ENCODE measurements at regions not wholly inside any gene's neighbourhood (a gene's known extent, or its start where the extent isn't known, plus 50 kb on each side); places are given as distances from the start of the nearest gene placed in this dataset.
"Not testable (repeated sequence)": the region's sequence is repeated elsewhere in the genome, so short reads cannot be mapped to it uniquely, and the experiment has no call there.

- DNase-seq (ENCODE audit: low spot score) = no peak
Measured at GRCh38 chr12:42919691-42920090, 330.1 kb upstream of the PRICKLE1 start.

DNA sequence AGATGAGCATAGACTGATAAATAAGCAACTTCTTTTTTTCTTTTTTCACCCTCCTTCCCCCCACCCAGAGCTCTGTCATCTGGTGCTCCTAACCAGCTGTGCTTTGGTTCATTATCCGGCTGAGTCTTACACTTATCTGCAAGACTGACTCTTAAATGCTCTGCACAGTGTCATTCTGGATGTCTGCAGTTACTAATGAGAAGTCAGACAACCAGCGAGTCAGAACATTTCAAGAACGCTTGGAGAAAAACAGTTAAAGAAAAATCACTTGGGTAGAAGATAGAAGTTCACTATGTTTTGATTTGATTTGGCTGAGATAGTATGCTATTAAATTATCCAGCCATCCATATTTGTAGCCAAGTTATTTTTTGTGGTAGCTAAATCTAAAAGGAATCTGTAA is 328.9 kb upstream of the PRICKLE1 start:
- no peak for DNase-seq (ENCODE audit: low spot score)

- no peak for DNase-seq (ENCODE audit: low spot score)
Measured at GRCh38 chr12:42916143-42916542, 326.6 kb upstream of the PRICKLE1 start.

DNA sequence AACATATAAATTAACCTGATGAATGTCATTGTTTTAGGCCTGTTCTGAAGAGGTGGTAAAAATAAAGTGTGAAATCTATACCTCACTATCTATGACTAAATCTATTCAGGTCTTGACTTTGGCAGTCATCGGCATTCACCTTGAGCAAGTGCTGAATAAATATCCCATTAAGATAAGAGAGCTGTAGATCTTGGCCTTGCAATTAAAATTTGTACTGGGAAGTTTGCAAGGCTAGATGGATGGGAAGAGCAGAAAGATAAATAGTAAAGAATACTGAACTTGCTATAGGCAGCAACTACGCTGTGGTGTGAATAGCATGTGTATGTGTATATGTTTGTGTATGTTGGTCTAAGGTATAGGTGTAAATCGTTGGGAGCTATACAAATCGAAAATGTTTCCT is 325.9 kb upstream of the PRICKLE1 start:
- no peak for DNase-seq (ENCODE audit: low spot score)

DNA sequence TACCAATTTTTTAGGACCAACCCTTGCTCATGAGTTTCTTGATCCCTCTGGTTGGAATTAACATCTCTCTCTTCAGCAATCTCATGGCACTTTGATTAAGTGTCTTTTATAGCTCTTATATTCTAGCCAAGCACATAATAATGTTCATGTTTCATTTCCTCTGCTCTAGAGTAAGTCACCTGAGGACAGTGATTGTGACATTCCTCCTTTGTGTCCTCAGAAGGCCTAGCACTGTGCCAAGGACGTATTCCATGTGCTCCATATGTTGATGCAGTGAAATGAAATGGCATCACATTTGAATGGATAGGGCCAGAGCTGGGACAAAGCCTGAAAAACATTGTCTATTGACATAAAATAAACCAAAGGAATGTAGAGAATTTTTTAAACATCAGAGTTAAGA is 322.8 kb upstream of the PRICKLE1 start:
- DNase-seq (ENCODE audit: low spot score) = no peak

GRCh38 chr12:42910656-42911055 is 321.1 kb upstream of the PRICKLE1 start:
- no peak for DNase-seq (ENCODE audit: low spot score)

DNA sequence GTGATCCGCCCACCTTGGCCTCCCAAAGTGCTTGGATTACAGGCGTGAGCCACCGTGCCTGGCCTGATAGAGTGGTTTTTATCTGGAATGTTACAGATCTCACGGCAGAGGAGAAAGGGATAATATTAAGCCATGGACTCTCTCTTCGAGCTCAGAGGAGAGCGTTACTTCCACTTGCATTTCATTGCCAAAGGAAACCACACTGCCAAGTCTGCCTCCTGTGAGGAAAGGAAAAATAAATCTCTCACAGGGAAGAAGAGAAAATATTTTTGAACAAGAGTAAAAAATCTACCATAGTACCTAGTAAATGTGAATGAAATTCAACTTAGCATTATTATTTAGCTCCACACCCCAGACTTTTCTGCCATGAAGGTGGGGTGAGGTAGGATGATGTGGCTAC is 319.2 kb upstream of the PRICKLE1 start:
- no peak for DNase-seq (ENCODE audit: low spot score)

GRCh38 chr12:42906801-42907200 is 317.3 kb upstream of the PRICKLE1 start:
- not testable (repeated sequence) for DNase-seq (ENCODE audit: low spot score)

DNA sequence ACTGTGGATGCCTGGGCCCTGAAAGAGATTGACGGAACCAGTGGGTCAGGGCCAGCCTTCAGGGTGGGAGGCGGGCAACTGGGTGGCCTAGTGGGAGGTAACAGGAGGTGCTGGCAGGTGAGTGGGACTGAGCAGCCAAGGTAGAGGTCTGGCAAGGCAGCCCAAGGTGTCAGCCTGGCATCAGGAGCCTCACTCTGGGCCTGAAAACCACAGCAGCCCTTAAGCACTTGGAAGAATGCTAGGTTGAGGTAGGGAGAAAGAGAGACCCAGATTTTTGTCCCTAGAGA is 315.8 kb upstream of the PRICKLE1 start:
- DNase-seq (ENCODE audit: low spot score) = no peak

DNA sequence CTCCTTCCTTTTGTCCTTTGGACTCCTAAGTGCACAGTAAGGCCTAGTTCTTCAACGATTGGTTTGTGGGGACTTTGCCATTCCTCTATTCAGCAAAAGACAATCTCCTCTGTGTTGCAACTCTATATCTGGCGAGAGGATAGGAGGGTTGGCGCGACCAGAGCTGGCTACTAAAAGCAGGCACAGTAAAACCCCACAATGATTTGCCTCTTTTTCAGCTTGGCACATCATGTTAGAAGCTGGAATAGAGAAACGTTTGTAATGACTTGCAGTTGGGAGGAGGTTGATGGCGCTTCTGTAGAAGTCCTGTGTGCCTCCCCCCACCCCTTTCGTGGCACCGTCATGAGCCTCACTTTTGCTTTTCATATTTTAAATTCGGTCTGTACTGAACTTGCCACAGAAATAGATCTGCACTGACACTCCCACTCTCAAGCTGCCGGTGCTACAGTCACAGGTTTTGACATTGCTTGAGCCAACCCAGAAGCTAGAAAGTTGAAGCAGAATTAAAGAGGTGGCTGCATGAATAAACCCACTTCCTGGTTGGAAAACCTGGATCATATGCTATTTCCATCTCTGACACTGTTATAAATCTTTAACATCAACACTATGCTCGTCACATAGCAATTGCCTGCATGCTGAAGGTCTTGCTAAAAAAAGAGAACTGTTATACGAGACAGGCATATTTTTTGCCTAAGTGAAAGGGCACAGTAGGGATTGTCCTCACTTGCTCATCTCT is 315.3 kb upstream of the PRICKLE1 start:
- no peak for DNase-seq (ENCODE audit: low spot score)

GRCh38 chr12:42903736-42904135 is 314.2 kb upstream of the PRICKLE1 start:
- DNase-seq (ENCODE audit: low spot score) = no peak

GRCh38 chr12:42902001-42902400 is 312.5 kb upstream of the PRICKLE1 start:
- no peak for DNase-seq (ENCODE audit: low spot score)

DNA sequence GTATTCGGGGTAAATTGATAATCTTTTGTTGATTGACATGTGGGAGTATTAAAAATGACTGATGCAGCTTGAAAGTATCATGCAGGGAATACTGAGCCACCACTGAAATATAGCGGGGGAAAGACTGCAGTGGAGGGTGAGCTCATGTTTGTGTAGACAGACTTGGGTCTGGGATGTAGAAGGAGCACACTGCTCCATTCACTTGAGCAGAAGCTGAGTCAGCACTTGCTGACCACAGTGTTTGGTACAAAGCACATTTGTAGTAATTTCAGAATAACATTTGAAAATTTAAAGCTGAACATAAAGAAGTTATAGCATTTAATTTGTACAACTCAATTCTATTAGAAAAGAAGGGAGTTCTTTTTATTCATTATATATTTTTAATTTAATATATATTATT is 304.3 kb upstream of the PRICKLE1 start:
- DNase-seq (ENCODE audit: low spot score) = no peak

GRCh38 chr12:42892702-42893551 is 303.4 kb upstream of the PRICKLE1 start:
- no peak for DNase-seq (ENCODE audit: low spot score)

GRCh38 chr12:42887657-42888056 is 298.1 kb upstream of the PRICKLE1 start:
- DNase-seq (ENCODE audit: low spot score) = no peak

DNA sequence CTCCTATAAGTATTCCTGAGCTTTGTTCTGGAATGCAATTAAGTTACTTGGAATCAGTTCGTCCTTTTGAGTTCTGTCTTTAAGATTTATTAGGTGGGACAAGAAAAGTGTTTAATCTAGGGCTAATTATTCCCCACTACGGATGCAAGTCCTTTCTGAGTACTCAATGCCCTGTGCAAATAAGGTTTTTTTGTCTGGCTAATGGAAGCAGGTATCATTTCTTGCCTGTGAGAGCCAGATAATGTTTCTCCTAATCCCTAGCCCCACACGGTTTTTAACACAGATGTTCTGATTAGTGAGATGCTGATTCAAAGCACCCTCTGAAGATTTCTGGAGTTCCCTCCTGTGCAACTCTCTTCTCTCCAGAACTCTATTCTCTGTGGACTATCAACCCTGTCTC is 296.6 kb upstream of the PRICKLE1 start:
- no peak for DNase-seq (ENCODE audit: low spot score)

DNA sequence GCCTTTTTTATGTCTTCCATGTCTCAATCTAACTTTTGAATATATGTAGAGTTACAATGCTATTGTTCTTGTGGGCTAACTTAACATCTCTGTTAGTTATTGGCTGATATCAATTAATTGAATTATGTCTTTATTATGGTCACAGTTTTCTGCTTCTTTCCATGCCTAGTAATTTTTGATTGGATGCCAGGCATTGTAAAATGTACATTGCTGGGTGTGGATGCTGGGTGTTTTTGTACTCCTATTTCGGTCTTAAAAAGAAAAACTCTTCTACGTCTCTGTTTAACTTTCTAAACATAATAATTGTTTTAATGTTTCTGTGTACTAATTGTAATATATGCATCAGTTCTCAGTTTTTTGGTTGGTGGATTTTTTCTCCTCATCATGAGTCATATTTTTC is 296.1 kb upstream of the PRICKLE1 start:
- no peak for DNase-seq (ENCODE audit: low spot score)

DNA sequence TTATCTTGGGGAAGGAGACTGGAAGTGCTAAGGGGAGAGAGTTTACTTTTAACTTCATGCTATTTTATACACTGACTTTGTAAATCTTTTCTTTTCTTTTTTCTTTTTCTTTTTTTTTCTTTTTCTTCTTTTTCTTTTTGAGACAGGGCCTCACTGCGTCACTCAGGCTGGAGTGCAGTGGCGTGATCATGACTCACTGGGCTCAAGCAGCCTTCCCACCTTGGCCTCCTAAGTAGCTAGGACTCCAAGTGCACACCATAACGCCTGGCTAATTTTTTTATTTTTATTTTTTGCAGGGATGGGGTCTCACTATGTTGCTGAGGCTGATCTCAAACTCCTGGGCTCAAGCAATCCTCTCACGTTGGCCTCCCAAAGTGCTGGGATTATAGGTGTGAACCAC is 294.6 kb upstream of the PRICKLE1 start:
- no peak for DNase-seq (ENCODE audit: low spot score)

DNA sequence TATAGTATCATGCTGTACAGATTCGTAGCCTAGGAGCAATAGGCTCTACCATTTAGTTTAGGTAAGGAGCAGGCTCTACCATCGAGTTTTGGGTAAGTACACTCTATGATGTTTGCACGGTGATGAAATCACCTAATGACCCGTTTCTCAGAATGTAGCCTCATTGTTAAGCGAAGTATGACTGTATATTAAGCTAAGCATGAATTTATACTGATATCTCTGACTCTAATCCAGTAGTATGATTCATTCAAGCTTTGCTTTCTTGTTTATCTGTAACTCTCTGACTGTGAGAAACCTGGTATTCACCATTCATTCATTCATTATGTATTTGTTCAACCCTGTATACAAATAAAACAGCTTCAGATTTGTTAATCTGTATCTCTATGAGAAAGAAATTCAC is 283.9 kb upstream of the PRICKLE1 start:
- no peak for DNase-seq (ENCODE audit: low spot score)

DNA sequence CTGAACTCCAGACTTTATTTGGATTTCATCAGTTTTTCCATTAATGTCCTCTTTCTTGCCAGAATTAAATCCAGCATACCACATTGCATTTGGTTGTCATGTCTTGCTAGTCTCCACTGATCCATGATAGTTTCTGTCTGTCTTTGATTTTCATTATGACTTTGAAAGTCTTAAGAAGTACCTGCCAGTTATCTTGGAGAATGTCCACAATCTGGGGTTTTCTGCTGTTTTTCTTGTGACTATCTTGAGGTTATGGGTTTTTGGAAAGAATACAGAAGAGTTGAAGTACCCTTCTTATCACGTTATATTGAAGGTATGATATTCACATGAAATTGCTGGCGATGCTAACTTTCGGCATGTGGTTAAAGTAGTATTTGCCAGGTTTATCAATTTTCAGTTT is 282.3 kb upstream of the PRICKLE1 start:
- no peak for DNase-seq (ENCODE audit: low spot score)

DNA sequence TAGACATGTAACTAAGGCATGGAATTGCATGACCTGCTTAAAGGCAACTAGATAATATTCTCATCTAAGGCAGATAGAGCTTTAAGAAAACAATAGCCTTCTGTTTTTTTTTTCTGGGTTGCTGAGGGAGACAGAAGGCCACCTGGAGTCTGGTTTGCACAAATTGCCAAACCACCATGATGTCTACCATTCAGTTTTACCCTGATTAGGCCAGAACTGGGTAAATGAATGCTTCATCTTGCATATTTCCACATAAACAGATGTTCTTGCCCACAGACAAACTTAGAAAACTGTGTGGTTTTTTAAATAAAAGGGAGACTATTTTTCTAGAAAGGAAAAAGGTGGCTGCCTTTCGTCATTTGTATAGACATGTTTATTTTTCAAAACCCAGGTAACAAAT is 278.7 kb upstream of the PRICKLE1 start:
- DNase-seq (ENCODE audit: low spot score) = no peak

DNA sequence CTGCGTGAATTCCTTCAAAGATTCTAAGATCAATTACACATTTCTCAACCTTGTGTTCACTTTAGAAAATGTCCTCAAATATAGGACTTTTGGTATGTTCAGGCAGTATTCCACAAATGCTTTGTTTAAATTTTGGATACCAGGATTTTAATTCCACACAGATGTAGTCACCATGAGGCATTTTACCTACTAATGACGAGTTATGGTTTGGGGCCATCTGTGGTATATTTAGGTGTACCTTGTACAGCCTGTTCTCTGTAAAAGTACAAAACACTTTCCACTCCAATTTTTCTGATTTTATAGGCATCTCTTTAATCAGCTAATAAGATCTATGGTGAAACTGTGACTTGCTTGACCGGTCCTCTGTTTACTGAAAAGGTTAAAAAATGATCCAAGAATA is 275.7 kb upstream of the PRICKLE1 start:
- no peak for DNase-seq (ENCODE audit: low spot score)

GRCh38 chr12:42862055-42862454 is 272.5 kb upstream of the PRICKLE1 start:
- DNase-seq (ENCODE audit: low spot score) = no peak

DNA sequence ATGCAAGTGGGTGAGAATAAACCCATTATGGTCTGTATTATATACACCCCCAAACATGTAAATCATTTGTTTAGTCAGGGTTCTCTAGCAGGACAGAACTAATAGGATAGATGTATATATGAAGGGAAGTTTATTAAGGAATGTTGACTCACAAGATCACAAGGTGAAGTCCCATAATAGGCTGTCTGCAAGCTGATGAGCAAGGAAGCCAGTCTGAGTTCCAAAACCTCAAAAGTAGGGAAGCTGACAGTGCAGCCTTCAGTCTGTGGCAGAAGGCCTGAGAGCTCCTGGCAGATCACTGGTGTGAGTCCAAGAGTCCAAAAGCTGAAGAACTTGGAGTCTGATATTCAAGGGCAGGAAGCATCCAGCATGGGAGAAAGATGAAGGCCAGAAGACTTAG is 270.8 kb upstream of the PRICKLE1 start:
- DNase-seq (ENCODE audit: low spot score) = not testable (repeated sequence)

Data from ureter (tissue), 1 donor.